ENCODE measurements at regions not wholly inside any gene's neighbourhood (a gene's known extent, or its start where the extent isn't known, plus 50 kb on each side); places are given as distances from the start of the nearest gene placed in this dataset.
A peak's percentile ranks its signal among the peaks of the same experiment; 100 is the strongest.

DNA sequence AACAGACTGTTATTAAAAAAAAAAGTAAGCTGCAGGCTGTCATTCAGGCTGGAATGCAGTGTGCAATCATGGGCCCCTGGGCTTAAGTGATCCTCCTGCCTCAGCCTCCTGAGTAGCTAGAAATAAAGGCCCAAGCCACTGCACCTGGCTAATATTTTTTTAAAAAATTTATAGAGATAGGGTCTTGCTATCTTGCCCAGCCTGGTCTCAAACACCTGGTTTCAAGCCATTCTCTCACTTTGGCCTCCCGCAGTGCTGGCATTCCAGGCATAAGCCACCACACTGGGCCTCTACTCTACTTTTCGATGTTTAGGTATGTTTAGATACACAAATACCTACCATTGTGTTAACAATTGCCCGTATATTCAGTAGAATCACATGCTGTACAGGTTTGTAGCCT lies 270.4 kb upstream of the PRKCQ start:
- no peak overlapping the region for H3K4me3 ChIP-seq (replicated peaks; ENCODE audit: low read depth, low read length)
- no peak for TF ChIP-seq CTCF (IDR thresholded peaks at IDR 0.05; ENCODE audit: low read depth, low read length, missing control alignments)
- no peak for DNase-seq (ENCODE audit: extremely low read depth, low read depth)

- no peak overlapping the region for H3K4me3 ChIP-seq (replicated peaks; ENCODE audit: low read depth, low read length)
- DNase-seq (ENCODE audit: extremely low read depth, low read depth) = no peak
- TF ChIP-seq CTCF (IDR thresholded peaks at IDR 0.05; ENCODE audit: low read depth, low read length, missing control alignments) = no peak
Observed at GRCh38 chr10:6847561-6847960, 267.5 kb upstream of the PRKCQ start.

- DNase-seq (ENCODE audit: extremely low read depth, low read depth) = no peak
- H3K4me3 ChIP-seq (replicated peaks; ENCODE audit: low read depth, low read length) = no peak overlapping the region
- TF ChIP-seq CTCF (IDR thresholded peaks at IDR 0.05; ENCODE audit: low read depth, low read length, missing control alignments) = no peak
Observed at GRCh38 chr10:6843894-6844650, 264.0 kb upstream of the PRKCQ start.

GRCh38 chr10:6843481-6843881 lies 263.4 kb upstream of the PRKCQ start:
- DNase-seq (ENCODE audit: extremely low read depth, low read depth) = no peak
- TF ChIP-seq CTCF (IDR thresholded peaks at IDR 0.05; ENCODE audit: low read depth, low read length, missing control alignments) = no peak
- no peak overlapping the region for H3K4me3 ChIP-seq (replicated peaks; ENCODE audit: low read depth, low read length)

DNA sequence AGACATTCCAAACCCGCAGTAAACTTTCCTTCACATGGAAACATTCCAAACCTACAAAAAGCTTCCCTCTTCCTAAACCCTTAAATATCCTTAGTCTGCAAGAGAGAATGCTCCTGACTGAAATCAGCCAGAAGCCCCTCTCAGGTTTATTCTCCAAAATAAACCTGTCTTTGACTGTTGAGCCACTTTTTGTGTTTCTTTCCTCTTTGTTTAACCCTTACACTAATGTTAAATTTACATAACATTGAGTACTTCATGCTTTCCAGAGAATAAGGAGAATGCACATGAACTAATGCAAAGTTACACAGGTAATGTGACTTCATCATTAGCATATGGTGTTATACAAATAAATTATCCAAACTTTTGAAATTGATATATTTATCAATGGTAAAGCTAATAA lies 262.6 kb upstream of the PRKCQ start:
- H3K4me3 ChIP-seq (replicated peaks; ENCODE audit: low read depth, low read length) = no peak overlapping the region
- no peak for DNase-seq (ENCODE audit: extremely low read depth, low read depth)
- TF ChIP-seq CTCF (IDR thresholded peaks at IDR 0.05; ENCODE audit: low read depth, low read length, missing control alignments) = no peak

DNA sequence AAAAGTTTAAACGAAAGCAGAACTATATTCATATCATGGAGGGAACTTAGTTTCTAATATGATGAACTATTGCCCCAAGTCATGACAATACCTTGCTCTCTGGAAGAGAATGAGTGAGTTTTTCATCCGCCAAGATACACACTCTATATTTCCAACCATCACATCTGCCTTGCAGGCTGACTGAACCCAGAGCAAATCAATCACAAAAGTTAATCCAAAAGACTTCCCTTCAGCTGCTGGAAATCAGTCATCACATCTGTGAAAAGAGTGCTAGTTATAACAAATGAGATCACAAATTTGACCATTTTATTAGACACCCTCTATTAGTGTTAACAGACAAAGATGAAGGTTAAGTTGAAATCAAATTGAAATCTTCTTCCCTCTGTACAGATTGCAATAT lies 261.7 kb upstream of the PRKCQ start:
- TF ChIP-seq CTCF (IDR thresholded peaks at IDR 0.05; ENCODE audit: low read depth, low read length, missing control alignments) = no peak
- DNase-seq (ENCODE audit: extremely low read depth, low read depth) = no peak
- H3K4me3 ChIP-seq (replicated peaks; ENCODE audit: low read depth, low read length) = no peak overlapping the region

GRCh38 chr10:6840766-6841165 lies 260.7 kb upstream of the PRKCQ start:
- no peak overlapping the region for H3K4me3 ChIP-seq (replicated peaks; ENCODE audit: low read depth, low read length)
- DNase-seq (ENCODE audit: extremely low read depth, low read depth) = peak; percentile 68
- no peak for TF ChIP-seq CTCF (IDR thresholded peaks at IDR 0.05; ENCODE audit: low read depth, low read length, missing control alignments)

Data from HFF-Myc (cell line).